ENCODE measurements at regions not wholly inside any gene's neighbourhood (a gene's known extent, or its start where the extent isn't known, plus 50 kb on each side); places are given as distances from the start of the nearest gene placed in this dataset.

GRCh38 chr1:235925016-235925415 lies 58.3 kb upstream of the LYST start:
- no peak for DNase-seq (ENCODE audit: low read depth, low spot score)

GRCh38 chr1:235923466-235924021 lies 56.8 kb upstream of the LYST start:
- no peak for DNase-seq (ENCODE audit: low read depth, low spot score)

DNA sequence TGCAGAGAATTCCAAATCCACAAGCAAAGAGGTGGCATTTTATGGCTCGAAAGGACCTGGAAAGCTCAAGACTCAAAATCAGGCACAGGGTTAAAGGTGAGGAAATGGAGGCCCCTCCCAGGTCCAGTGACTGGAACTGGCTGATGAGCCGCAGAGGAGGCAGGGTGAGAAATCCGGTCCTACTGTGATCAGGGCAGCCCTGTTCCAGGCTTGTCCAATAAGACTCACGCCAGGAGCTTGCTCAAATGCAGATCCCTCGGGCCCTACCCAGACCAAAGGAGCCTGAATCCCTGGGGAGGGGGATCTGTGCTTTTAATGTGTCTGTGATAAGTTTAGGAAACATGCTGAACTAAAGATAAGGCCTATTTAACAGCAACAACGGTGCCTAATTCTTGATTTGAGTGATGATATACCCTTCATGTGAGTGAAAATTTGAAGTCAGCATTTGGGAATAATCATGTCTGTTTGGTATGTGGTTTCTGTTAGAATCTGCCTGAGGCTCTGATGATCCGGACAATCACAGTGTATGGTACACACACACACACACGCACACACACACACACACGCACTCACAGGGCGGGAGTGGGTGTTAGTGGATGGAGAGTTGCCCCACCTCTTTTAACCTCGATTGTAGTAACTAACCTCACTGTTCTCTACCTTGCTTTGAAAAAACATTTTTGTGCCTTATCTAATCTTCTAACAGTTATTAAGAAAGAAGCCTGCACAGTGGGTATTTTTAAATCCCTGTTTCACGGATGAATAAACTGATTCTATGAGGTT lies 54.1 kb upstream of the LYST start:
- no peak for DNase-seq (ENCODE audit: low read depth, low spot score)

- no peak for DNase-seq (ENCODE audit: low read depth, low spot score)
Measured at GRCh38 chr1:235919833-235920441, 53.2 kb upstream of the LYST start.

GRCh38 chr1:235919127-235919832 lies 52.6 kb upstream of the LYST start:
- no peak for DNase-seq (ENCODE audit: low read depth, low spot score)

DNA sequence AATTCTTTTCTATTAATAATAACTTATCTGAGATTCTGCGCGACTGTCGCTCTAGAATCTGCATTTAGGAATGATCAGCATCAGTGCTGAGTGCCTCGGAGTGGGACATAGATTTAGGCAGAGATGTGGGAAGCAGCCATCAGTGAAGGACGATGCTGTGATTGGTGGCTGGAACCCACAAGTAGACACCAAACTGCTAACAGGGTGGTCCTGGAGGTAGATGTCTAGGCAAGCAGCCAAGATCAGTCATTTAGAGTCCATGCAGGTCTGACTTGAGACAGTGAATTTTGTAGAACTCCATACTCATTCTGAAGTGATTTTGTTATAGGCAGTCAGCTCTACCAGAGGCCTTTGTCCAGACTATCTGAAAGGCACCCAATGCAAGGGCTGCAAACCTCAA lies 51.8 kb upstream of the LYST start:
- DNase-seq (ENCODE audit: low read depth, low spot score) = no peak

DNA sequence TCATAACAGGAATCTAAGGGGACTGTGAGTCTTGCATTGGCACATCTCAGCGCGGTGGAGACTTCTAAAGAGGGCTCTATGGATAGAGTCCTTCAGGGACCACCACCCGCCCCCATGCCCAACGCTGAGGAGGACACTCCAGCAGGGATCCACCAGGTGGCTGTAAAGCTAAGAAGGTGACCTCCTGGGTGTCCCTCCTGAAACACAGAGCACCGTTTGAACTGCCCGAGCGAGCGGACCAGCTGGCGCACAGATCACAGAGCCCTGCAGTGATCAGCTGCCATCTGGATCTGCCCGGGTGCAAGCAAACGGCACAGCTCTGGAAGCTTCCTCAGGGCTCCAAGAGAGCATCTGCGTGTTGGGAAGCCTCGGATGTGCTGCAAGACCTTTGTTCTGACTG lies 51.3 kb upstream of the LYST start:
- DNase-seq (ENCODE audit: low read depth, low spot score) = no peak

DNA sequence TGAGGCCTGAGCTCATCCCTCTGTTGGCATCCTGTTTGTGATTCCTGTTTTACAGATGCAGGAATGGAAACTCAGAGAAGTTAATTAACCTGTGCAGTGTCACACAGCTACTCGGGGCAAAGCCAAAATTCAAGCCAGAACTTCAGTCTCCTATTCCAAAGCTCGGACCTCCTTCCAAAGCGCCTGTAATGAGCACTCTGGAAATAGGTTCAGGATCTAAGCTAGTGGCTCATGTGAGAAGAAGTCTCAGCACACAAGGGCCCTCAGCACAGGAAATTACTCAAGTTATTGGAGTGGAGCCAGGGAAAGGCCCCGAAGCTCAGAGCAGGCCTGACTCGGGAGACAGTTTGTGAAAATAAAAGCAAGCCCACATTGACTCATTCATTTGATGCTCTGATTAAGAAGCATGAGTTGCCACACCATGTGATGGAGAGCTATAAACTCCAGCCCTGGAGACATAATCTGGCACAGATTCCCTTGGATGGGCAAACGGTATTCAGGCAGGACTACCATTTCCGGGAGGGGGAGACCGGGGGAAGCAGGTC lies 50.6 kb upstream of the LYST start:
- DNase-seq (ENCODE audit: low read depth, low spot score) = peak; percentile 88

Data from brain pericyte (primary cell).